ENCODE measurements at regions not wholly inside any gene's neighbourhood (a gene's known extent, or its start where the extent isn't known, plus 50 kb on each side); places are given as distances from the start of the nearest gene placed in this dataset.

- Histone ChIP-seq H3K36me3 (ENCODE audit: control insufficient read depth in 3 of 3, insufficient read depth in 2 of 3, low read depth in 1 of 3, low read length in 3 of 3) (no peaks in the 10 kb centered on the region), H3K27me3 (ENCODE audit: control insufficient read depth in 3 of 3, insufficient read depth in 3 of 3, low read length in 3 of 3) (no peaks in the 10 kb centered on the region), H3K9me3 (ENCODE audit: control insufficient read depth in 2 of 2, insufficient read depth in 1 of 2, low read depth in 1 of 2, low read length in 1 of 2) (no peaks in the 10 kb centered on the region), H3K4me1 (ENCODE audit: control insufficient read depth in 3 of 3, insufficient read depth in 2 of 3, low read depth in 1 of 3, low read length in 2 of 3) (no peaks in the 10 kb centered on the region), H3K4me3 (ENCODE audit: low read depth in 1 of 3, low read length in 3 of 3) (no peak overlapping the region), H3K27ac (ENCODE audit: low read depth in 1 of 3, low read length in 2 of 3) (no peak overlapping the region)
- FAIRE-seq (no peak), DNase-seq (no peak)
- WGBS, 3 donors = 44 to 52% (median 50%) methylated on average over 9 of the region's 9 CpGs
These were observed 177.5 kb upstream of the PPP2R2B start for GRCh38 chr5:147055850-147056566.

DNA sequence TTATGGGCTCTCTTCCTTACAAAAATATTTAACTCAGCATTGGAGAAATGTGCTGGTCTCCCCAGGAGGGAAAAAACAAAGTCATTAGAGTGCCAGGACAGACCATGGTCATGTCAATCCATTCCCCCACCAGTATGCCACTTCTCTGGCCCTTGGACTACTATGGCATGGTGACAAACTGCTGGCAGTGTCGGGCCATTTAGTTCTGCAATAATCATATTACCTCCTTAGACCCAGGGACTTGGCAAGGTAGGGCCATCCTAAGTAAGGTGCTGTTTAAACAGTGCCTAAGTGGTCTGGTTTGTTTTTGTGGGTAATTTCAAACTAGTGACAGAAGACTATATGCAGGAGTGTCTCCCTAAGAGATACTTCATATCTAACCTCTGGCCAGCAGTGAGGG, 177.8 kb upstream of the STK32A start:
- 58 to 70% (median 67%) methylated on average over 1 of the region's 1 CpG for WGBS, 3 donors
- FAIRE-seq = no peak
- H3K4me1 ChIP-seq (ENCODE audit: control insufficient read depth in 3 of 3, insufficient read depth in 2 of 3, low read depth in 1 of 3, low read length in 2 of 3) = no peaks in the 10 kb centered on the region
- no peaks in the 10 kb centered on the region for H3K9me3 ChIP-seq (ENCODE audit: control insufficient read depth in 2 of 2, insufficient read depth in 1 of 2, low read depth in 1 of 2, low read length in 1 of 2)
- no peak overlapping the region for H3K27ac ChIP-seq (ENCODE audit: low read depth in 1 of 3, low read length in 2 of 3)
- H3K27me3 ChIP-seq (ENCODE audit: control insufficient read depth in 3 of 3, insufficient read depth in 3 of 3, low read length in 3 of 3) = no peaks in the 10 kb centered on the region
- no peaks in the 10 kb centered on the region for H3K36me3 ChIP-seq (ENCODE audit: control insufficient read depth in 3 of 3, insufficient read depth in 2 of 3, low read depth in 1 of 3, low read length in 3 of 3)
- no peak for DNase-seq
- H3K4me3 ChIP-seq (ENCODE audit: low read depth in 1 of 3, low read length in 3 of 3) = no peak overlapping the region

DNA sequence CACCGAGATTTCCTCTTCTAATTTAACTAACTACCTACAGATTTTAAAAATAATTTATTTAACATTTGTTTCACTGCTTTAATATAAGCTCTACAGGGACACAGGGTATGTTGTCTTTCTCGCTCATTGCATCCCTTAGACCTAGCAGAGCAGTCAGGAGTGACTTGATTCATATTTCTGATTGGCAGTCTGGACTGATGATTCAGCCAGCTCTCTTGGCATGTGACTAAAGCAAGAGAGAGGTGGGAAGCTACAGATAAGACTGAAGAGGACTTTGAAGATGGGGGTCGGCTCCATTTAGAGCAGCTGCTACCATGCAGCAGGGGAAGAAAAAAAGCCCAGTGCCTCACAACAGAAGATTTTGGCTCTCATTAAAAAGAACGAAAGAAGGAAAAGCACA, 173.4 kb upstream of the STK32A start:
- whole genome bisulfite sequencing, 3 donors = 57 to 70% (median 64%) methylated on average over 4 of the region's 4 CpGs
- DNase-seq (no peak), FAIRE-seq (no peak)
- Histone ChIP-seq H3K9me3 (ENCODE audit: control insufficient read depth in 2 of 2, insufficient read depth in 1 of 2, low read depth in 1 of 2, low read length in 1 of 2) (no peaks in the 10 kb centered on the region), H3K4me3 (ENCODE audit: low read depth in 1 of 3, low read length in 3 of 3) (no peak overlapping the region), H3K36me3 (ENCODE audit: control insufficient read depth in 3 of 3, insufficient read depth in 2 of 3, low read depth in 1 of 3, low read length in 3 of 3) (no peaks in the 10 kb centered on the region), H3K27ac (ENCODE audit: low read depth in 1 of 3, low read length in 2 of 3) (no peak overlapping the region), H3K27me3 (ENCODE audit: control insufficient read depth in 3 of 3, insufficient read depth in 3 of 3, low read length in 3 of 3) (no peaks in the 10 kb centered on the region), H3K4me1 (ENCODE audit: control insufficient read depth in 3 of 3, insufficient read depth in 2 of 3, low read depth in 1 of 3, low read length in 2 of 3) (no peaks in the 10 kb centered on the region)

GRCh38 chr5:147062427-147062826, 172.4 kb upstream of the STK32A start:
- 86 to 91% (median 87%) methylated on average over 4 of the region's 4 CpGs for WGBS, 3 donors
- H3K27ac ChIP-seq (ENCODE audit: low read depth in 1 of 3, low read length in 2 of 3) = no peak overlapping the region

GRCh38 chr5:147063943-147064342, 170.9 kb upstream of the STK32A start:
- no peak for DNase-seq
- H3K36me3 ChIP-seq (ENCODE audit: control insufficient read depth in 3 of 3, insufficient read depth in 2 of 3, low read depth in 1 of 3, low read length in 3 of 3) = no peaks in the 10 kb centered on the region
- H3K4me1 ChIP-seq (ENCODE audit: control insufficient read depth in 3 of 3, insufficient read depth in 2 of 3, low read depth in 1 of 3, low read length in 2 of 3) = no peaks in the 10 kb centered on the region
- no peak overlapping the region for H3K4me3 ChIP-seq (ENCODE audit: low read depth in 1 of 3, low read length in 3 of 3)
- H3K9me3 ChIP-seq (ENCODE audit: control insufficient read depth in 2 of 2, insufficient read depth in 1 of 2, low read depth in 1 of 2, low read length in 1 of 2) = no peaks in the 10 kb centered on the region
- H3K27ac ChIP-seq (ENCODE audit: low read depth in 1 of 3, low read length in 2 of 3) = no peak overlapping the region
- no peak for FAIRE-seq
- H3K27me3 ChIP-seq (ENCODE audit: control insufficient read depth in 3 of 3, insufficient read depth in 3 of 3, low read length in 3 of 3) = no peaks in the 10 kb centered on the region
- WGBS, 3 donors = 34 to 50% (median 42%) methylated on average over 2 of the region's 2 CpGs

More at GRCh38 chr5:147062427-147062826, 172.4 kb upstream of the STK32A start:
- Histone ChIP-seq H3K4me3 (ENCODE audit: low read depth in 1 of 3, low read length in 3 of 3) (no peak overlapping the region), H3K27me3 (ENCODE audit: control insufficient read depth in 3 of 3, insufficient read depth in 3 of 3, low read length in 3 of 3) (no peaks in the 10 kb centered on the region), H3K4me1 (ENCODE audit: control insufficient read depth in 3 of 3, insufficient read depth in 2 of 3, low read depth in 1 of 3, low read length in 2 of 3) (no peaks in the 10 kb centered on the region), H3K36me3 (ENCODE audit: control insufficient read depth in 3 of 3, insufficient read depth in 2 of 3, low read depth in 1 of 3, low read length in 3 of 3) (no peaks in the 10 kb centered on the region), H3K9me3 (ENCODE audit: control insufficient read depth in 2 of 2, insufficient read depth in 1 of 2, low read depth in 1 of 2, low read length in 1 of 2) (no peaks in the 10 kb centered on the region)
- no peak for FAIRE-seq
- no peak for DNase-seq

GRCh38 chr5:147065071-147065470, 169.8 kb upstream of the STK32A start:
- Histone ChIP-seq H3K4me3 (ENCODE audit: low read depth in 1 of 3, low read length in 3 of 3) (no peak overlapping the region), H3K4me1 (ENCODE audit: control insufficient read depth in 3 of 3, insufficient read depth in 2 of 3, low read depth in 1 of 3, low read length in 2 of 3) (no peaks in the 10 kb centered on the region), H3K36me3 (ENCODE audit: control insufficient read depth in 3 of 3, insufficient read depth in 2 of 3, low read depth in 1 of 3, low read length in 3 of 3) (no peaks in the 10 kb centered on the region), H3K27me3 (ENCODE audit: control insufficient read depth in 3 of 3, insufficient read depth in 3 of 3, low read length in 3 of 3) (no peaks in the 10 kb centered on the region), H3K27ac (ENCODE audit: low read depth in 1 of 3, low read length in 2 of 3) (no peak overlapping the region), H3K9me3 (ENCODE audit: control insufficient read depth in 2 of 2, insufficient read depth in 1 of 2, low read depth in 1 of 2, low read length in 1 of 2) (no peaks in the 10 kb centered on the region)
- FAIRE-seq = no peak
- 75 to 76% (median 75%) methylated on average over 1 of the region's 1 CpG for WGBS, 3 donors
- peak in 1 of 2 donors; percentile 6 for DNase-seq

- no peaks in the 10 kb centered on the region for H3K36me3 ChIP-seq (ENCODE audit: control insufficient read depth in 3 of 3, insufficient read depth in 2 of 3, low read depth in 1 of 3, low read length in 3 of 3)
- DNase-seq (no peak), FAIRE-seq (no peak)
- no peak overlapping the region for H3K27ac ChIP-seq (ENCODE audit: low read depth in 1 of 3, low read length in 2 of 3)
- WGBS, 3 donors = 45 to 72% (median 63%) methylated on average over 4 of the region's 4 CpGs
- no peaks in the 10 kb centered on the region for H3K4me1 ChIP-seq (ENCODE audit: control insufficient read depth in 3 of 3, insufficient read depth in 2 of 3, low read depth in 1 of 3, low read length in 2 of 3)
- no peaks in the 10 kb centered on the region for H3K9me3 ChIP-seq (ENCODE audit: control insufficient read depth in 2 of 2, insufficient read depth in 1 of 2, low read depth in 1 of 2, low read length in 1 of 2)
- no peaks in the 10 kb centered on the region for H3K27me3 ChIP-seq (ENCODE audit: control insufficient read depth in 3 of 3, insufficient read depth in 3 of 3, low read length in 3 of 3)
- no peak overlapping the region for H3K4me3 ChIP-seq (ENCODE audit: low read depth in 1 of 3, low read length in 3 of 3)
These were observed 165.8 kb upstream of the STK32A start for GRCh38 chr5:147068998-147069397.

DNA sequence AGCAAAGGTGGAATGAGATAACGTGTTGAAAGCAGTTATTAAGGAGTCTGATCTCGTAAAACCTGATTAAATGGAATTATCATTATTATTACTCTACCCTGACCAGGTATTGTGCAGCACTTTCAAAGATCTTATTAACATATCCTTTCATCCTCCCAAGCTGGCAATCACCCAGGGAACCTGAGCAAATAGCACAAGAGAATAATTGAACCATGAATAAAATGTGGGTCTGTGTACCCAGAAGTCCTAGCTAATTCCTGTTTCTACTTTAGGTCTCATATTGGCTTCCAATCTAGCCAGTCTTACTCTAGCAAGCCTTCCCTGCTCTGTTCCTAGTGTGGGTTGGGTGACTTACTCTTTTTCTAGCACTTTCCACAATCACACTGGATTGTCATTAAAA, 162.2 kb upstream of the STK32A start:
- H3K4me3 ChIP-seq (ENCODE audit: low read depth in 1 of 3, low read length in 3 of 3) = no peak overlapping the region
- DNase-seq (no peak), FAIRE-seq (no peak)
- no peaks in the 10 kb centered on the region for H3K36me3 ChIP-seq (ENCODE audit: control insufficient read depth in 3 of 3, insufficient read depth in 2 of 3, low read depth in 1 of 3, low read length in 3 of 3)
- no peaks in the 10 kb centered on the region for H3K4me1 ChIP-seq (ENCODE audit: control insufficient read depth in 3 of 3, insufficient read depth in 2 of 3, low read depth in 1 of 3, low read length in 2 of 3)
- H3K9me3 ChIP-seq (ENCODE audit: control insufficient read depth in 2 of 2, insufficient read depth in 1 of 2, low read depth in 1 of 2, low read length in 1 of 2) = no peaks in the 10 kb centered on the region
- 6 to 45% (median 19%) methylated on average over 2 of the region's 2 CpGs for WGBS, 3 donors
- H3K27me3 ChIP-seq (ENCODE audit: control insufficient read depth in 3 of 3, insufficient read depth in 3 of 3, low read length in 3 of 3) = no peaks in the 10 kb centered on the region
- no peak overlapping the region for H3K27ac ChIP-seq (ENCODE audit: low read depth in 1 of 3, low read length in 2 of 3)

DNA sequence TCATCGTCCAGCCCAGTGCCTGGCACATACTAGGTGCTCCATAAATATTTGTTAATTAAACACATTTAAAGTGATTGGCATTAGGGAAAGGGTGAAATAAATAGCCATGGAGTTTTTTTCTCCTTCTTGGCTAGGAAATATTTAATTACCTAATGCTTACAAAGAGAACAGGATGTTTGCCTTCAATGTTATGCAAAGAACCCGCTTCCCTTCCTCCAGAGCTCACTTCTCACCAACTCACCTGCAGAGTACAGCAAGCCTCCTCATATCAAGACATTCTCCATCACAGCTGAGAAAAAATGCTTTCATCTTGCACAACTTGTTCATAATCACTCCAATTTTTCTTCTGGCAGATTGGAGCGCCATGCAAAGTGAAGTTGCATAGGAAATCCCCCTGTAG, 161.7 kb upstream of the STK32A start:
- Histone ChIP-seq H3K4me3 (ENCODE audit: low read depth in 1 of 3, low read length in 3 of 3) (no peak overlapping the region), H3K27me3 (ENCODE audit: control insufficient read depth in 3 of 3, insufficient read depth in 3 of 3, low read length in 3 of 3) (no peaks in the 10 kb centered on the region), H3K4me1 (ENCODE audit: control insufficient read depth in 3 of 3, insufficient read depth in 2 of 3, low read depth in 1 of 3, low read length in 2 of 3) (no peaks in the 10 kb centered on the region), H3K27ac (ENCODE audit: low read depth in 1 of 3, low read length in 2 of 3) (no peak overlapping the region), H3K36me3 (ENCODE audit: control insufficient read depth in 3 of 3, insufficient read depth in 2 of 3, low read depth in 1 of 3, low read length in 3 of 3) (no peaks in the 10 kb centered on the region), H3K9me3 (ENCODE audit: control insufficient read depth in 2 of 2, insufficient read depth in 1 of 2, low read depth in 1 of 2, low read length in 1 of 2) (no peaks in the 10 kb centered on the region)
- DNase-seq (no peak), FAIRE-seq (no peak)
- 68 to 80% (median 79%) methylated on average over 3 of the region's 3 CpGs for WGBS, 3 donors

All from small intestine (tissue), 7 donors.